Left ventricle myocardium superior (tissue), 1 donor: ENCODE measurements at regions not wholly inside any gene's neighbourhood (a gene's known extent, or its start where the extent isn't known, plus 50 kb on each side); places are given as distances from the start of the nearest gene placed in this dataset.
"Not testable (repeated sequence)": the region's sequence is repeated elsewhere in the genome, so short reads cannot be mapped to it uniquely, and the experiment has no call there.

Source experiments
- ATAC-seq: fragments of 200-7000 bp; cut with Tn5 transposase; one replicate; pipeline ENCODE4 v1.9.1; 2020; ENCODE audit warnings: mild to moderate bottlenecking, moderate library complexity
- DNase-seq: peaks from one replicate; pipeline ENCODE4 v3.0.0-alpha.2; 2020
- intact Hi-C: fragments of 100-400 bp; cut with micrococcal nuclease; formaldehyde crosslinking; loops from one replicate; pipeline ENCODE4 v1.11.0; 2022
- donor health status: DM: no; HTN: yes; CAD: no; lungs with severe emphysema.

- ATAC-seq (no peak), DNase-seq (no peak)
- intact Hi-C loops = loop anchor here (2.0 to 10.0 kb wide), 3 partner anchors 126 to 656 kb away; no protein-coding TSS in a partner anchor
These were observed 69.9 kb upstream of the SLC1A4 start for GRCh38 chr2:64919261-64919660.

GRCh38 chr2:64922482-64923384 is 66.5 kb upstream of the SLC1A4 start:
- DNase-seq (no peak), ATAC-seq (no peak)
- intact Hi-C loops = no loop called here

- DNase-seq (no peak), ATAC-seq (no peak)
- intact Hi-C loops = no loop called here
These were observed 65.9 kb upstream of the SLC1A4 start for GRCh38 chr2:64923385-64923710.

GRCh38 chr2:64924170-64924934 is 64.8 kb upstream of the SLC1A4 start:
- no peak for ATAC-seq
- intact Hi-C loops = no loop called here

GRCh38 chr2:64925930-64926722 is 63.1 kb upstream of the SLC1A4 start:
- intact Hi-C loops, DNase-seq: not testable (repeated sequence)
- peak; percentile 53 for ATAC-seq

More at GRCh38 chr2:64924170-64924934, 64.8 kb upstream of the SLC1A4 start:
- no peak for DNase-seq

GRCh38 chr2:64928813-64929212 is 60.4 kb upstream of the SLC1A4 start:
- intact Hi-C loops = no loop called here
- DNase-seq (no peak), ATAC-seq (no peak)

- no peak for ATAC-seq
- no peak for DNase-seq
- intact Hi-C loops = no loop called here
These were observed 59.9 kb upstream of the SLC1A4 start for GRCh38 chr2:64929333-64929732.

- ATAC-seq = no peak
- DNase-seq = no peak
- intact Hi-C loops = no loop called here
These were observed 58.9 kb upstream of the SLC1A4 start for GRCh38 chr2:64930258-64930671.

- ATAC-seq (no peak), DNase-seq (no peak)
- intact Hi-C loops = no loop called here
These were observed 57.7 kb upstream of the SLC1A4 start for GRCh38 chr2:64931246-64932115.

- DNase-seq = no peak
- intact Hi-C loops = no loop called here
- no peak for ATAC-seq
These were observed 57.2 kb upstream of the SLC1A4 start for GRCh38 chr2:64932116-64932370.

GRCh38 chr2:64932371-64933216 is 56.6 kb upstream of the SLC1A4 start:
- intact Hi-C loops = no loop called here
- ATAC-seq (no peak), DNase-seq (no peak)

GRCh38 chr2:64934530-64934929 is 54.7 kb upstream of the SLC1A4 start:
- DNase-seq = no peak
- intact Hi-C loops = no loop called here
- no peak for ATAC-seq

- DNase-seq (no peak), ATAC-seq (no peak)
- intact Hi-C loops = no loop called here
These were observed 52.4 kb upstream of the SLC1A4 start for GRCh38 chr2:64936809-64937208.

- ATAC-seq, intact Hi-C loops: not testable (repeated sequence)
These were observed 51.9 kb upstream of the SLC1A4 start for GRCh38 chr2:64937314-64937686.

GRCh38 chr2:64937687-64938491 is 51.3 kb upstream of the SLC1A4 start:
- intact Hi-C loops = no loop called here
- ATAC-seq (peak; percentile 60), DNase-seq (peak; percentile 62)

More at GRCh38 chr2:64937314-64937686, 51.9 kb upstream of the SLC1A4 start:
- DNase-seq = not testable (repeated sequence)

GRCh38 chr2:64938607-64939285 is 50.5 kb upstream of the SLC1A4 start:
- intact Hi-C loops = no loop called here
- DNase-seq (no peak), ATAC-seq (no peak)
